Esophagus squamous epithelium (tissue), 5 donors: ENCODE measurements at regions not wholly inside any gene's neighbourhood (a gene's known extent, or its start where the extent isn't known, plus 50 kb on each side); places are given as distances from the start of the nearest gene placed in this dataset.

Experiments used
- DNase-seq: peaks from one replicate; lab custom pipeline; 2025; lab: John Stamatoyannopoulos, UW
- H3K27ac ChIP-seq, 4 donors: fragments of 200-600 bp; sonication (generic); one replicate each; pipeline ENCODE4 v1.5.1; 2016 to 2019; ENCODE audit warnings: mild to moderate bottlenecking in 1 of 4
- H3K27me3 ChIP-seq, 4 donors: fragments of 200-600 bp; sonication (generic); 1 replicate in 3 of 4; 2 replicates in 1 of 4; pipeline versions ENCODE4 v1.5.1 to v1.6.0; 2017 to 2021; ENCODE audit warnings: antibody characterized with exemption in 1 of 4
- H3K36me3 ChIP-seq, 3 donors: fragments of 200-600 bp; sonication (generic); one replicate each; pipeline ENCODE4 v1.5.1; 2016 to 2019
- H3K4me1 ChIP-seq, 3 donors: fragments of 200-600 bp; sonication (generic); one replicate each; pipeline ENCODE4 v1.5.1; 2017 to 2019
- H3K4me3 ChIP-seq, 4 donors: fragments of 200-600 bp; sonication (generic); 1 replicate in 3 of 4; 2 replicates in 1 of 4; pipeline ENCODE4 v1.5.1; 2016 to 2019; ENCODE audit warnings: mild to moderate bottlenecking in 2 of 4, moderate library complexity in 1 of 4
- H3K9me3 ChIP-seq, 3 donors: fragments of 200-600 bp; sonication (generic); one replicate each; pipeline ENCODE4 v1.5.1; 2016 to 2019
- POLR2A ChIP-seq, 4 donors: fragments of 450-650 bp; IDR thresholded peaks; one replicate each; pipeline ENCODE4 v1.6.1; 2017; ENCODE audit warnings: antibody characterized with exemption in 4 of 4, mild to moderate bottlenecking in 4 of 4, moderate library complexity in 3 of 4
- WGBS, 2 donors: methylation state at CpG; one replicate each; pipeline ENCODE4 v1.1.5; 2018; 5-methylcytosine and 5-hydroxymethylcytosine counted together
- intact Hi-C: fragments of 100-400 bp; cut with DNase I; formaldehyde crosslinking; loops from one replicate; pipeline ENCODE4 v1.15.0; 2022
- TF ChIP-seq, protein P1 (sequence below), 6 experiments: fragments of 450-650 bp in 4 of 6; fragments of 200-600 bp in 2 of 6; sonication (generic) in 2 of 6; IDR thresholded peaks; one replicate each; pipeline ENCODE4 v1.5.1; 2016 to 2019; ENCODE audit warnings: antibody characterized with exemption in 6 of 6, mild to moderate bottlenecking in 4 of 6, moderate library complexity in 4 of 6
- donor health status: DM: yes; HTN: yes; CAD: no.

DNA sequence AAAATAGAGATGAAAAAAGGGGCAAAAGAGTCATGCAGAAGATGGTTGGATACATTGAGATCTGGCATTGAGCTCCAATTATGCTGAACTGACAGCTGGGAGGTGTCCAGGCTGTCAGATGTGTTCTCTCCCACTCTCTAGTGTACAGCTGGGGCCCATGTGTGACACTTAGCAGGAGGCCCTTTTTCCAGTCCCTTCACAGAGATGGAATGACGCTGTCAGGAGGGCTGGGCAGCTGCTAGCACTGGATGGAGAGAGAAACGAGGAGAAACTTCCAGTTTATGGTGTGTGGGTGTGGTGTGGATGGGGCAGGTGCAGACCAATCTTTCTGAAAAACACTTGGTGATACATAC lies 437.7 kb upstream of the HS6ST1 start:
- TF ChIP-seq, protein P1, sequence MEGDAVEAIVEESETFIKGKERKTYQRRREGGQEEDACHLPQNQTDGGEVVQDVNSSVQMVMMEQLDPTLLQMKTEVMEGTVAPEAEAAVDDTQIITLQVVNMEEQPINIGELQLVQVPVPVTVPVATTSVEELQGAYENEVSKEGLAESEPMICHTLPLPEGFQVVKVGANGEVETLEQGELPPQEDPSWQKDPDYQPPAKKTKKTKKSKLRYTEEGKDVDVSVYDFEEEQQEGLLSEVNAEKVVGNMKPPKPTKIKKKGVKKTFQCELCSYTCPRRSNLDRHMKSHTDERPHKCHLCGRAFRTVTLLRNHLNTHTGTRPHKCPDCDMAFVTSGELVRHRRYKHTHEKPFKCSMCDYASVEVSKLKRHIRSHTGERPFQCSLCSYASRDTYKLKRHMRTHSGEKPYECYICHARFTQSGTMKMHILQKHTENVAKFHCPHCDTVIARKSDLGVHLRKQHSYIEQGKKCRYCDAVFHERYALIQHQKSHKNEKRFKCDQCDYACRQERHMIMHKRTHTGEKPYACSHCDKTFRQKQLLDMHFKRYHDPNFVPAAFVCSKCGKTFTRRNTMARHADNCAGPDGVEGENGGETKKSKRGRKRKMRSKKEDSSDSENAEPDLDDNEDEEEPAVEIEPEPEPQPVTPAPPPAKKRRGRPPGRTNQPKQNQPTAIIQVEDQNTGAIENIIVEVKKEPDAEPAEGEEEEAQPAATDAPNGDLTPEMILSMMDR (IDR thresholded peaks at IDR 0.05), result no peak
- TF ChIP-seq POLR2A (IDR thresholded peaks at IDR 0.05), result no peak
- WGBS, 2 donors, result 28 to 51% methylated on average over 2 of the region's 2 CpGs
- H3K4me1 ChIP-seq, result no peaks in the 10 kb centered on the region
- no peaks in the 10 kb centered on the region for H3K9me3 ChIP-seq
- intact Hi-C loops, result no loop called here
- no peak overlapping the region for H3K27ac ChIP-seq
- no peaks in the 10 kb centered on the region for H3K27me3 ChIP-seq
- no peak for DNase-seq
- H3K4me3 ChIP-seq, result no peak overlapping the region
- no peaks in the 10 kb centered on the region for H3K36me3 ChIP-seq

DNA sequence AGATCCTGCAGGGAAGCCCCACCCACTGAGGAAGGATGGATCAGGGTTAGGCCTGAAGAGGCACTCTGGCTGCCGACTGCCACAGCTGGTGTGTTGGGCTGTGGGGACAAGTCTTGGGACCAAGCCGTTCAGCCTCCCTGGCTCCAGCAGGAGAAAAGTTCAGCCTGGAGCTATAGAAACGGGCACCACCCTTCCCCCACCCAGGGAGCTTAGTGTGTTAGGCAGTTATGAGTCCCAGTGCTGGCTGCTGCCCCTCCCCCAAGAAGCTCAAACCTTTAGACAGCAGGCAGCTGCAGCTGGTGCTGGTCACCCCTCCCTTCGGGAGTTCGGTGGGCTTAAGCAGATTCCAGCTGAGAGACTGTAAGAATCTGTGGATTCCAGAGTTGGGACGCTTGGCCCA lies 447.1 kb upstream of the HS6ST1 start:
- peaks cover 0 to 4% (median 0%) of the 10 kb centered on the region in 3 donors for H3K9me3 ChIP-seq
- 48 to 71% methylated on average over 1 to 2 of the region's 6 CpGs for WGBS, 2 donors
- H3K27ac ChIP-seq, result no peak overlapping the region
- H3K4me3 ChIP-seq, result no peak overlapping the region
- intact Hi-C loops, result no loop called here
- no peaks in the 10 kb centered on the region for H3K4me1 ChIP-seq
- H3K36me3 ChIP-seq, result no peaks in the 10 kb centered on the region
- TF ChIP-seq POLR2A (IDR thresholded peaks at IDR 0.05), result no peak
- TF ChIP-seq, protein P1 (IDR thresholded peaks at IDR 0.05), result no peak
- no peak for DNase-seq
- peaks cover 0 to 6% (median 0%) of the 10 kb centered on the region in 4 donors for H3K27me3 ChIP-seq

- H3K4me3 ChIP-seq, result no peak overlapping the region
- no peaks in the 10 kb centered on the region for H3K36me3 ChIP-seq
- peaks cover 0 to 6% (median 0%) of the 10 kb centered on the region in 4 donors for H3K27me3 ChIP-seq
- H3K27ac ChIP-seq, result no peak overlapping the region
- intact Hi-C loops, result no loop called here
- no peaks in the 10 kb centered on the region for H3K9me3 ChIP-seq
- TF ChIP-seq POLR2A (IDR thresholded peaks at IDR 0.05), result no peak
- TF ChIP-seq, protein P1 (IDR thresholded peaks at IDR 0.05), result no peak
- DNase-seq, result no peak
- no peaks in the 10 kb centered on the region for H3K4me1 ChIP-seq
- WGBS, 2 donors, result 71 to 90% methylated on average over 1 of the region's 1 CpG
Observed at GRCh38 chr2:128768041-128768440, 449.4 kb upstream of the HS6ST1 start.

DNA sequence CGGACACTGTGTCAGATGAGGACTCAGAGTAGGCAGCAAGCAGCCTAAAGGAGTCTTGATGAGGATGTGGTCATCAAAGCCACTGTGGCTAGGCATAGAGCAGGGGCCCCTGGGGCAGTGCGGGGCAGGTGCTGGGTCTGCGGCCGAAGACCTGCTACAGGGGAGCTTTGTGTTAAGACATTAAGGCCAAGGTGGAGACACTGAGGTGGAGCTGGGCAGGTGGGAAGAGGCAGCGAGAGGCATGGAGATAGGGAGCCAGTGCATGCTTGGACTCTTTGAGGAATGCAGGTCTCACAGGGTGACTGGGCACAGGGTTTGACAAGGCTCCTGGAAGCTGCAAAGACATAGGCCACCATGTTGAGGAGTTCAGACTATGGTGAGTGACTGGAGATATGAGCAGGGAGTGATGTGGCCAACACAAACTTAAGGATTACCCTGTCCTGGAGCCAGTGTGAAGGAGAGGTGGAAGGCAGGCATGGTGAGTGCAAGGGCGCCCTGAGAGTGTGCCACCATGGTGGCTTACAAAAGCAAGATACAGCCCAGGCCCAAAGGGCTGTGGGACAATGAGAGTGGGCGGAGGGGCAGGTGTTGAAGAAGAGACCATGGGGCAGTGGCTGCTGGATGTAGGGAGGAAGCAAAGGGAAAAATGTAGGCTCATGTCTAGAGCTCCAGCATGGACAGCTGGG lies 450.9 kb upstream of the HS6ST1 start:
- H3K4me1 ChIP-seq, result peaks cover 0 to 9% (median under 1%) of the 10 kb centered on the region in 3 donors
- no peak overlapping the region for H3K4me3 ChIP-seq
- intact Hi-C loops, result no loop called here
- H3K36me3 ChIP-seq, result no peaks in the 10 kb centered on the region
- no peaks in the 10 kb centered on the region for H3K9me3 ChIP-seq
- no peak for DNase-seq
- peaks cover 0 to 6% (median 0%) of the 10 kb centered on the region in 4 donors for H3K27me3 ChIP-seq
- no peak overlapping the region for H3K27ac ChIP-seq
- TF ChIP-seq POLR2A (IDR thresholded peaks at IDR 0.05), result no peak
- TF ChIP-seq, protein P1 (IDR thresholded peaks at IDR 0.05), result no peak
- WGBS, 2 donors, result 92 to 96% methylated on average over 7 of the region's 7 CpGs

- peaks cover 0 to 15% (median 5%) of the 10 kb centered on the region in 3 donors for H3K4me1 ChIP-seq
- no peaks in the 10 kb centered on the region for H3K9me3 ChIP-seq
- no peaks in the 10 kb centered on the region for H3K36me3 ChIP-seq
- WGBS, 2 donors, result 90 to 92% methylated on average over 13 to 15 of the region's 18 CpGs
- intact Hi-C loops, result no loop called here
- H3K27me3 ChIP-seq, result peaks cover 0 to 5% (median 0%) of the 10 kb centered on the region in 4 donors
- no peak overlapping the region for H3K4me3 ChIP-seq
- no peak for TF ChIP-seq POLR2A (IDR thresholded peaks at IDR 0.05)
- TF ChIP-seq, protein P1 (IDR thresholded peaks at IDR 0.05), result no peak
- no peak for DNase-seq
- no peak overlapping the region for H3K27ac ChIP-seq
Observed at GRCh38 chr2:128770143-128771085, 451.7 kb upstream of the HS6ST1 start.
